ENCODE measurements at regions not wholly inside any gene's neighbourhood (a gene's known extent, or its start where the extent isn't known, plus 50 kb on each side); places are given as distances from the start of the nearest gene placed in this dataset.

DNA sequence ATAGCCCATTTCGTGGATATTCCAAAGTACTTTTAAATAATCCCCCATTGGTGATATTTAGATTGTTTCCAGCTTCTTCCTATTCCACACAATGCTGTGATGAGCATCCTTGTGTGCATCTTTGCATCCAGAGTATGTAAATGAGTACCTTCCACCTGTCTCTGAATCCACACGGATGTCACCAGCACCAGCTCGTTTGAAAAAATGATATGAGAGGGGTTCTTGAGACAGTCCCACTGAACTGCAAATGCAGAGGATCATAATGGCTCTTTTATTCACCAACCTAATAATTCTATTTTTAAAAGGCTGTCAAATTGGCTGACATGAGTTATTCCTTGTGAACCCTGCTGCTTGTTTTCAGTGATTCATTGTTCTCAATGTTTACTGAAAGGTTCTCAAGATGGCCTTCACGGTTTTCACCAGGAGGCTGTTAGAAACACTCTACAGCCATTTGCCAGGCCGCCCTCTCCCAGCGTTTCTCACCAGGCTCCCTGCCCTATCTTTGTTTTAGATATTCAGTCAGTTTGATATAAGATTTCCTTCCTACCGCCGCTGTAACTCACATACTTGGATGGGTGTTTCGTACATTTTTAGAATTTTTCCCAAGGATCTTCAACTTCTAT is 96.7 kb upstream of the PTPRG start:
- no peak for TF ChIP-seq EZH2 (IDR thresholded peaks at IDR 0.05; ENCODE audit: low read length)
- TF ChIP-seq, protein P1, sequence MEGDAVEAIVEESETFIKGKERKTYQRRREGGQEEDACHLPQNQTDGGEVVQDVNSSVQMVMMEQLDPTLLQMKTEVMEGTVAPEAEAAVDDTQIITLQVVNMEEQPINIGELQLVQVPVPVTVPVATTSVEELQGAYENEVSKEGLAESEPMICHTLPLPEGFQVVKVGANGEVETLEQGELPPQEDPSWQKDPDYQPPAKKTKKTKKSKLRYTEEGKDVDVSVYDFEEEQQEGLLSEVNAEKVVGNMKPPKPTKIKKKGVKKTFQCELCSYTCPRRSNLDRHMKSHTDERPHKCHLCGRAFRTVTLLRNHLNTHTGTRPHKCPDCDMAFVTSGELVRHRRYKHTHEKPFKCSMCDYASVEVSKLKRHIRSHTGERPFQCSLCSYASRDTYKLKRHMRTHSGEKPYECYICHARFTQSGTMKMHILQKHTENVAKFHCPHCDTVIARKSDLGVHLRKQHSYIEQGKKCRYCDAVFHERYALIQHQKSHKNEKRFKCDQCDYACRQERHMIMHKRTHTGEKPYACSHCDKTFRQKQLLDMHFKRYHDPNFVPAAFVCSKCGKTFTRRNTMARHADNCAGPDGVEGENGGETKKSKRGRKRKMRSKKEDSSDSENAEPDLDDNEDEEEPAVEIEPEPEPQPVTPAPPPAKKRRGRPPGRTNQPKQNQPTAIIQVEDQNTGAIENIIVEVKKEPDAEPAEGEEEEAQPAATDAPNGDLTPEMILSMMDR (optimal IDR thresholded peaks at IDR 0.05 in 1 of 3, IDR thresholded peaks at IDR 0.05 in 1 of 3, conservative IDR thresholded peaks at IDR 0.05 in 1 of 3; ENCODE audit: extremely low read depth in 1 of 3, insufficient read depth in 2 of 3, low read length in 3 of 3) = no peak
